ENCODE measurements at regions not wholly inside any gene's neighbourhood (a gene's known extent, or its start where the extent isn't known, plus 50 kb on each side); places are given as distances from the start of the nearest gene placed in this dataset.

DNA sequence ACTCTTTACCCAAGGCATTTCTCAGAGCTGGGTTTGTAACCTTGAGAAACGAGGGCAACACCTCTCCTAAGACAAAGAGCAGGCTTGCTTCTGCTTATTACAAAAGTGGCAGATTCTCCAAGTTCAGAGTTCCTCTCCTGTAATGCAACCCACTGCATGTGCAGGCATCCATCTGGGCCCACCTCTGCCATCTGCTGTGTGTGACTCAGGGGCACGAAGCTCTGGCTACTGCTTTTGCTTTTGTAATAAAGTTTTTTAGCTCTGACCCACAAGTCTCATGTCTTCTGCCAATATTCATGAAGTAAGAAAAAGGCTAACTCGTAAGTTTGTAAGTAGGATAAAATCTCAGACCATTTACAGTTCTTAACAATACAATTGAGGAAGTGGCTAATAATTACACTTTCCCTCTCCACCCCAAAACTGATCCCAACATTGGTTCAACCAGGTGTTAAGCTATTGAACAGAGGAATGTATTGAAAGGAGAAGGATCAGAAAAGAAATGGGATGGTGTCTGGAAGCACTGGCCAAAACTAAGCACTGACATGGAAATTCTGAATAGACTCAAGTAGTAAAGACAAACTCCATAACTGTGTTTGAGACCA lies 51.7 kb upstream of the SMLR1 start:
- no peak for TF ChIP-seq EZH2 (IDR thresholded peaks at IDR 0.05; ENCODE audit: borderline replicate concordance, insufficient read depth, low read depth, low read length, poor library complexity, severe bottlenecking)
- TF ChIP-seq, protein P1, sequence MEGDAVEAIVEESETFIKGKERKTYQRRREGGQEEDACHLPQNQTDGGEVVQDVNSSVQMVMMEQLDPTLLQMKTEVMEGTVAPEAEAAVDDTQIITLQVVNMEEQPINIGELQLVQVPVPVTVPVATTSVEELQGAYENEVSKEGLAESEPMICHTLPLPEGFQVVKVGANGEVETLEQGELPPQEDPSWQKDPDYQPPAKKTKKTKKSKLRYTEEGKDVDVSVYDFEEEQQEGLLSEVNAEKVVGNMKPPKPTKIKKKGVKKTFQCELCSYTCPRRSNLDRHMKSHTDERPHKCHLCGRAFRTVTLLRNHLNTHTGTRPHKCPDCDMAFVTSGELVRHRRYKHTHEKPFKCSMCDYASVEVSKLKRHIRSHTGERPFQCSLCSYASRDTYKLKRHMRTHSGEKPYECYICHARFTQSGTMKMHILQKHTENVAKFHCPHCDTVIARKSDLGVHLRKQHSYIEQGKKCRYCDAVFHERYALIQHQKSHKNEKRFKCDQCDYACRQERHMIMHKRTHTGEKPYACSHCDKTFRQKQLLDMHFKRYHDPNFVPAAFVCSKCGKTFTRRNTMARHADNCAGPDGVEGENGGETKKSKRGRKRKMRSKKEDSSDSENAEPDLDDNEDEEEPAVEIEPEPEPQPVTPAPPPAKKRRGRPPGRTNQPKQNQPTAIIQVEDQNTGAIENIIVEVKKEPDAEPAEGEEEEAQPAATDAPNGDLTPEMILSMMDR (IDR thresholded peaks at IDR 0.05), result no peak
